ENCODE measurements at regions not wholly inside any gene's neighbourhood (a gene's known extent, or its start where the extent isn't known, plus 50 kb on each side); places are given as distances from the start of the nearest gene placed in this dataset.

- DNase-seq (ENCODE audit: extremely low spot score), result no peak
- 78% methylated on average over 1 of the region's 1 CpG for WGBS
- H3K36me3 ChIP-seq (ENCODE audit: insufficient read depth), result no peaks in the 10 kb centered on the region
- H3K4me3 ChIP-seq (ENCODE audit: low read depth, low read length), result no peak overlapping the region
- H3K27ac ChIP-seq (ENCODE audit: low read depth), result no peak overlapping the region
- H3K4me1 ChIP-seq (ENCODE audit: insufficient read depth), result peaks cover 1% of the 10 kb centered on the region
Observed at GRCh38 chr13:80755910-80756309, 415.0 kb upstream of the SPRY2 start.

GRCh38 chr13:80754441-80754840, 413.5 kb upstream of the SPRY2 start:
- peaks cover 1% of the 10 kb centered on the region for H3K4me1 ChIP-seq (ENCODE audit: insufficient read depth)
- no peak for DNase-seq (ENCODE audit: extremely low spot score)
- no peak overlapping the region for H3K27ac ChIP-seq (ENCODE audit: low read depth)
- 32% methylated on average over 1 of the region's 1 CpG for WGBS
- H3K4me3 ChIP-seq (ENCODE audit: low read depth, low read length), result no peak overlapping the region
- H3K36me3 ChIP-seq (ENCODE audit: insufficient read depth), result no peaks in the 10 kb centered on the region

GRCh38 chr13:80753866-80754265, 412.9 kb upstream of the SPRY2 start:
- no peak for DNase-seq (ENCODE audit: extremely low spot score)
- WGBS, result 28% methylated on average over 3 of the region's 3 CpGs
- Histone ChIP-seq H3K36me3 (ENCODE audit: insufficient read depth) (no peaks in the 10 kb centered on the region), H3K4me1 (ENCODE audit: insufficient read depth) (peaks cover 1% of the 10 kb centered on the region), H3K27ac (ENCODE audit: low read depth) (no peak overlapping the region), H3K4me3 (ENCODE audit: low read depth, low read length) (no peak overlapping the region)

GRCh38 chr13:80751854-80752253, 410.9 kb upstream of the SPRY2 start:
- WGBS, result 94% methylated on average over 1 of the region's 1 CpG
- DNase-seq (ENCODE audit: extremely low spot score), result no peak
- H3K4me1 ChIP-seq (ENCODE audit: insufficient read depth), result peaks cover 1% of the 10 kb centered on the region
- no peaks in the 10 kb centered on the region for H3K36me3 ChIP-seq (ENCODE audit: insufficient read depth)
- H3K4me3 ChIP-seq (ENCODE audit: low read depth, low read length), result no peak overlapping the region
- no peak overlapping the region for H3K27ac ChIP-seq (ENCODE audit: low read depth)

GRCh38 chr13:80744147-80744914, 403.4 kb upstream of the SPRY2 start:
- Histone ChIP-seq H3K4me1 (ENCODE audit: insufficient read depth) (no peaks in the 10 kb centered on the region), H3K27ac (ENCODE audit: low read depth) (no peak overlapping the region), H3K4me3 (ENCODE audit: low read depth, low read length) (no peak overlapping the region), H3K36me3 (ENCODE audit: insufficient read depth) (no peaks in the 10 kb centered on the region)
- 64% methylated on average over 2 of the region's 2 CpGs for WGBS
- no peak for DNase-seq (ENCODE audit: extremely low spot score)

- no peak overlapping the region for H3K4me3 ChIP-seq (ENCODE audit: low read depth, low read length)
- DNase-seq (ENCODE audit: extremely low spot score), result no peak
- 57% methylated on average over 1 of the region's 1 CpG for WGBS
- no peaks in the 10 kb centered on the region for H3K4me1 ChIP-seq (ENCODE audit: insufficient read depth)
- no peak overlapping the region for H3K27ac ChIP-seq (ENCODE audit: low read depth)
- no peaks in the 10 kb centered on the region for H3K36me3 ChIP-seq (ENCODE audit: insufficient read depth)
Observed at GRCh38 chr13:80742033-80742432, 401.1 kb upstream of the SPRY2 start.

GRCh38 chr13:80740071-80740470, 399.1 kb upstream of the SPRY2 start:
- no peaks in the 10 kb centered on the region for H3K36me3 ChIP-seq (ENCODE audit: insufficient read depth)
- H3K27ac ChIP-seq (ENCODE audit: low read depth), result no peak overlapping the region
- no peak for DNase-seq (ENCODE audit: extremely low spot score)
- no peak overlapping the region for H3K4me3 ChIP-seq (ENCODE audit: low read depth, low read length)
- WGBS, result 59% methylated on average over 2 of the region's 2 CpGs
- H3K4me1 ChIP-seq (ENCODE audit: insufficient read depth), result no peaks in the 10 kb centered on the region

- 52% methylated on average over 1 of the region's 1 CpG for WGBS
Observed at GRCh38 chr13:80737513-80737912, 396.6 kb upstream of the SPRY2 start.

GRCh38 chr13:80727321-80727975, 386.5 kb upstream of the SPRY2 start:
- no peaks in the 10 kb centered on the region for H3K36me3 ChIP-seq (ENCODE audit: insufficient read depth)
- no peak overlapping the region for H3K4me3 ChIP-seq (ENCODE audit: low read depth, low read length)
- 73% methylated on average over 1 of the region's 1 CpG for WGBS
- no peaks in the 10 kb centered on the region for H3K4me1 ChIP-seq (ENCODE audit: insufficient read depth)
- no peak for DNase-seq (ENCODE audit: extremely low spot score)
- H3K27ac ChIP-seq (ENCODE audit: low read depth), result no peak overlapping the region

More at GRCh38 chr13:80737513-80737912, 396.6 kb upstream of the SPRY2 start:
- Histone ChIP-seq H3K36me3 (ENCODE audit: insufficient read depth) (no peaks in the 10 kb centered on the region), H3K4me1 (ENCODE audit: insufficient read depth) (no peaks in the 10 kb centered on the region), H3K4me3 (ENCODE audit: low read depth, low read length) (no peak overlapping the region), H3K27ac (ENCODE audit: low read depth) (no peak overlapping the region)
- DNase-seq (ENCODE audit: extremely low spot score), result no peak

- H3K36me3 ChIP-seq (ENCODE audit: insufficient read depth), result no peaks in the 10 kb centered on the region
- no peak for DNase-seq (ENCODE audit: extremely low spot score)
- no peaks in the 10 kb centered on the region for H3K4me1 ChIP-seq (ENCODE audit: insufficient read depth)
- no peak overlapping the region for H3K4me3 ChIP-seq (ENCODE audit: low read depth, low read length)
- H3K27ac ChIP-seq (ENCODE audit: low read depth), result no peak overlapping the region
Observed at GRCh38 chr13:80726868-80727267, 385.9 kb upstream of the SPRY2 start.

GRCh38 chr13:80721689-80722088, 380.8 kb upstream of the SPRY2 start:
- H3K36me3 ChIP-seq (ENCODE audit: insufficient read depth), result no peaks in the 10 kb centered on the region
- H3K4me3 ChIP-seq (ENCODE audit: low read depth, low read length), result no peak overlapping the region
- DNase-seq (ENCODE audit: extremely low spot score), result no peak
- H3K27ac ChIP-seq (ENCODE audit: low read depth), result no peak overlapping the region
- H3K4me1 ChIP-seq (ENCODE audit: insufficient read depth), result no peaks in the 10 kb centered on the region
- WGBS, result 0% methylated on average over 1 of the region's 1 CpG

- Histone ChIP-seq H3K4me1 (ENCODE audit: insufficient read depth) (no peaks in the 10 kb centered on the region), H3K27ac (ENCODE audit: low read depth) (no peak overlapping the region), H3K36me3 (ENCODE audit: insufficient read depth) (no peaks in the 10 kb centered on the region), H3K4me3 (ENCODE audit: low read depth, low read length) (no peak overlapping the region)
- 95% methylated on average over 1 of the region's 1 CpG for WGBS
- no peak for DNase-seq (ENCODE audit: extremely low spot score)
Observed at GRCh38 chr13:80718970-80719369, 378.0 kb upstream of the SPRY2 start.

GRCh38 chr13:80717776-80718175, 376.9 kb upstream of the SPRY2 start:
- no peak for DNase-seq (ENCODE audit: extremely low spot score)
- H3K4me3 ChIP-seq (ENCODE audit: low read depth, low read length), result no peak overlapping the region
- H3K36me3 ChIP-seq (ENCODE audit: insufficient read depth), result no peaks in the 10 kb centered on the region
- no peak overlapping the region for H3K27ac ChIP-seq (ENCODE audit: low read depth)
- H3K4me1 ChIP-seq (ENCODE audit: insufficient read depth), result no peaks in the 10 kb centered on the region
- WGBS, result 94% methylated on average over 4 of the region's 4 CpGs

- H3K36me3 ChIP-seq (ENCODE audit: insufficient read depth), result no peaks in the 10 kb centered on the region
- DNase-seq (ENCODE audit: extremely low spot score), result no peak
- H3K27ac ChIP-seq (ENCODE audit: low read depth), result no peak overlapping the region
- no peaks in the 10 kb centered on the region for H3K4me1 ChIP-seq (ENCODE audit: insufficient read depth)
- WGBS, result 37% methylated on average over 5 of the region's 5 CpGs
- H3K4me3 ChIP-seq (ENCODE audit: low read depth, low read length), result no peak overlapping the region
Observed at GRCh38 chr13:80716610-80717081, 375.7 kb upstream of the SPRY2 start.
